HEK293T (cell line): ENCODE measurements at regions not wholly inside any gene's neighbourhood (a gene's known extent, or its start where the extent isn't known, plus 50 kb on each side); places are given as distances from the start of the nearest gene placed in this dataset.
A peak's percentile ranks its signal among the peaks of the same experiment; 100 is the strongest.

Experiments used
- CTCF ChIA-PET: fragments of 350-600 bp; formaldehyde crosslinking; extraction: SDS; loops from one replicate; lab custom pipeline; 2021; ENCODE audit warnings: antibody characterized with exemption, inconsistent platforms; lab: Yijun Ruan, JAX
- POLR2A ChIA-PET: fragments of 350-600 bp; formaldehyde crosslinking; extraction: SDS; loops from one replicate; lab custom pipeline; 2020; ENCODE audit warnings: antibody characterized with exemption, inconsistent platforms; lab: Yijun Ruan, JAX
- DNase-seq: peaks from one replicate; pipeline ENCODE4 v3.0.0; 2012; ENCODE audit warnings: mixed read lengths; ENCODE audit errors: extremely low spot score
- ARNT ChIP-seq: fragments of 450-650 bp; IDR thresholded peaks from 2 replicates; pipeline ENCODE4 v1.6.1; 2017; ENCODE audit warnings: mild to moderate bottlenecking
- BHLHE40 ChIP-seq: fragments of 450-650 bp; IDR thresholded peaks from 2 replicates; pipeline ENCODE4 v1.6.1; 2016; ENCODE audit warnings: mild to moderate bottlenecking, moderate library complexity, borderline replicate concordance
- CTBP1 ChIP-seq: fragments of 450-650 bp; IDR thresholded peaks from 2 replicates; pipeline ENCODE4 v1.6.1; 2016; ENCODE audit warnings: borderline replicate concordance
- ELF4 ChIP-seq: fragments of 450-650 bp; IDR thresholded peaks from 2 replicates; pipeline ENCODE4 v1.6.1; 2017; ENCODE audit warnings: antibody characterized with exemption
- FOXA1 ChIP-seq: fragments of 450-650 bp; IDR thresholded peaks from 2 replicates; pipeline ENCODE4 v1.6.1; 2016; ENCODE audit warnings: mild to moderate bottlenecking
- FOXK2 ChIP-seq: fragments of 450-650 bp; IDR thresholded peaks from 2 replicates; pipeline ENCODE4 v1.6.1; 2016; ENCODE audit warnings: mild to moderate bottlenecking
- FOXM1 ChIP-seq: fragments of 450-650 bp; IDR thresholded peaks from 2 replicates; pipeline ENCODE4 v1.6.1; 2017; ENCODE audit warnings: mild to moderate bottlenecking, borderline replicate concordance
- HDGF ChIP-seq: fragments of 450-650 bp; IDR thresholded peaks from 2 replicates; pipeline ENCODE4 v1.6.1; 2017; ENCODE audit warnings: antibody characterized with exemption, borderline replicate concordance
- L3MBTL2 ChIP-seq: fragments of 450-650 bp; conservative IDR thresholded peaks from 2 replicates; pipeline ENCODE4 v1.6.1; 2016; ENCODE audit warnings: mild to moderate bottlenecking
- LEF1 ChIP-seq: fragments of 450-650 bp; IDR thresholded peaks from 2 replicates; pipeline ENCODE4 v1.6.1; 2017; ENCODE audit warnings: mild to moderate bottlenecking, borderline replicate concordance
- NFRKB ChIP-seq: fragments of 450-650 bp; IDR thresholded peaks from 2 replicates; pipeline ENCODE4 v1.6.1; 2016; ENCODE audit warnings: mild to moderate bottlenecking, moderate library complexity
- SP1 ChIP-seq: fragments of 450-650 bp; IDR thresholded peaks from 2 replicates; pipeline ENCODE4 v1.6.1; 2017
- SUZ12 ChIP-seq: fragments of 450-650 bp; IDR thresholded peaks from 2 replicates; pipeline ENCODE4 v1.6.1; 2016; ENCODE audit warnings: mild to moderate bottlenecking
- TARDBP ChIP-seq: fragments of 450-650 bp; IDR thresholded peaks from 2 replicates; pipeline ENCODE4 v1.6.1; 2016
- ZNF384 ChIP-seq: fragments of 450-650 bp; IDR thresholded peaks from 2 replicates; pipeline ENCODE4 v1.6.1; 2016
- TF ChIP-seq, protein P1 (sequence below): fragments of 450-650 bp; IDR thresholded peaks from 2 replicates; pipeline ENCODE4 v1.6.1; 2016

DNA sequence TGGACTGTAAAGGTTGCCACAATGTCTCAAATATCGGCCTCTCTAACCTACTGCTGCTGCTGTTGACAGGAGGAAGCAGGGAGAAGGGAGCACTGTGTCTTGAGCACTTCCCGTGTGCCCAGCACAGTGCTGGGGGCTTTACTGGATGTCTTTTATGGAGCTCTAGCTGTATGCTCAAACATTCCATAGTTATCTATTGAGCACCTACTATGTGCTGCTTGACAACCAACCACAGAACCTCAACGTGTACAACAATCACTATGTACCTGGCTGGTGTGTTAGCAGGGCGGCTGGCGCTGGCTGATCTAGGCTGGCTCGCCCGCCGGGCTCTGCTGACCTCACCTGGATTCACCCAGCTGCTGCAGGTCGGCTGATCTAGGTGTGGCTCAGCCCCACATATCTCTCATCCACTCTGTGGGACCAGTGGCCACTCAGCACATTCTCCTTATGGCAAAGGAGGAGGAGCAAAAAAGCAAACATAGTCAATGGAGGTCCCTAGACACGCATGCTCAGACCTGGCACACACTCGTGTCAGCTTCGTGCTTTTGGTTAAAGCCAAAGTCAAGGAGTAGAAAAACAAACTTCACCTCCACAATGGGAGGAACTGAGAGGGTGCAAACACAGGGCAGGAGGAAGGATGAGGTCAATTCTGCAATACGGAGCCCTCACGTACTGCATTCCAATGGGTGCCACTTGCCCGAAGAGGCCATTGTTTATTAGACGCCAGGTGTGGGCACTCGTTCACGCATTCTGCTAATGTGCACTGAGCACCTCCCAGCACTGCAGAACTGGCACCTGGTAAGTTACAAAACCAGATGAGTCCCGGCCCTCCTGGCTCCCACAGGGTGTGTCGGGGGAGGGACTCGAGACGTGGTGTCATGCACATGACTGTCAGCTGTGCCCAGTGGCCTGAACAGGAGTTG, 147.2 kb downstream of the SCARB1 start:
- POLR2A ChIA-PET, result interaction anchor here (0.5 kb wide), 1 partner anchor 30 kb away, joined by 3 read pairs; no protein-coding TSS in a partner anchor
- TF ChIP-seq LEF1 (no peak), HDGF (no peak), ELF4 (no peak), BHLHE40 (no peak), FOXM1 (no peak), FOXK2 (no peak), L3MBTL2 (no peak), SUZ12 (no peak), ARNT (no peak), NFRKB (no peak), FOXA1 (no peak), TARDBP (no peak), ZNF384 (no peak), CTBP1 (no peak)
- TF ChIP-seq, protein P1, sequence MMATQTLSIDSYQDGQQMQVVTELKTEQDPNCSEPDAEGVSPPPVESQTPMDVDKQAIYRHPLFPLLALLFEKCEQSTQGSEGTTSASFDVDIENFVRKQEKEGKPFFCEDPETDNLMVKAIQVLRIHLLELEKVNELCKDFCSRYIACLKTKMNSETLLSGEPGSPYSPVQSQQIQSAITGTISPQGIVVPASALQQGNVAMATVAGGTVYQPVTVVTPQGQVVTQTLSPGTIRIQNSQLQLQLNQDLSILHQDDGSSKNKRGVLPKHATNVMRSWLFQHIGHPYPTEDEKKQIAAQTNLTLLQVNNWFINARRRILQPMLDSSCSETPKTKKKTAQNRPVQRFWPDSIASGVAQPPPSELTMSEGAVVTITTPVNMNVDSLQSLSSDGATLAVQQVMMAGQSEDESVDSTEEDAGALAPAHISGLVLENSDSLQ, result no peak
- DNase-seq, result no peak
- CTCF ChIA-PET, result interaction anchor here (0.7 kb wide), 1 partner anchor 18 kb away, joined by 3 read pairs; no protein-coding TSS in a partner anchor

DNA sequence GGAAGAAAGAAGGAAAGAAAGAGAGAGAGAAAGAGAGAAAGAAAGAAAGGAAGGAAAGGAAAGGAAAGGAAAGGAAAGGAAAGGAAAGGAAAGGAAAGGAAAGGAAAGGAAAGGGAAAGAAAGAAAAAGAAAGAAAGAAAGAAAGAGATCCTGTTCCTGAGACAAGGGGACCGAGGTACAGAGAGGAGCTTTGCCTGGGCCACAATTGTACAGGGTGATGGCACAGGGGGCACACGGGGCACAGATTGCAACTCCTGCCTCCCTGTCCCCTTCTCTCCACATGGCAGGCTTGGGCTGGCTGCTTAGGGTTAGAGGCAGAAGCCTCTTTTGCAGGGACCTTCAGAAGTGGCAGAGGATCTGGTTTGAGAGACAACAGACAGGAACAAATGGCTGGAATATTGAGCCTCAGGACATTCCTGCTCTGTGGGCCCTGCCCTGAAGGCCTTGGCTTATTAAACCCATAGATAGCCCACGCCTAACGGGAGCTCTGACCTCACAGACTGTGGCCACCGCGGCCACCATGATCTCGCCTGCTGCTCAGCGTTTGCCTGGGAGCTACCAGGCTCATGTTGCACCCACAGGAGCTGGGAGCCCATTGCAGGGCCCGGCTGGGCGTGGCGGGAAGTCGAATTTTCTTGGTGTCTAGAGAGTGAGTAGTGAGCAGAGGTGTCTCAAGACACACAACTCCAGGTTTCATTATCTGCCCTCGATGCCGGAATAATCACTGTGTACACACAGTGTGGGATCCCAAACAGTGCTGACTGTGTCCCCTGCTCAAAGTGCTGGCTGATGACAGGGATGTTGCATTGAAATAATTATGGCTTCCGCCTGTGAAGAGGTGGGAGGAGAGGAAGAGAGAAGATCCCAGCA, 147.9 kb upstream of the NCOR2 start:
- peak; percentile 48 for DNase-seq
- TF ChIP-seq BHLHE40 (no peak), HDGF (peak; percentile 76; the same call in 1 of the 2 replicates)
- CTCF ChIA-PET, result no interaction called here
- POLR2A ChIA-PET, result no interaction called here

DNA sequence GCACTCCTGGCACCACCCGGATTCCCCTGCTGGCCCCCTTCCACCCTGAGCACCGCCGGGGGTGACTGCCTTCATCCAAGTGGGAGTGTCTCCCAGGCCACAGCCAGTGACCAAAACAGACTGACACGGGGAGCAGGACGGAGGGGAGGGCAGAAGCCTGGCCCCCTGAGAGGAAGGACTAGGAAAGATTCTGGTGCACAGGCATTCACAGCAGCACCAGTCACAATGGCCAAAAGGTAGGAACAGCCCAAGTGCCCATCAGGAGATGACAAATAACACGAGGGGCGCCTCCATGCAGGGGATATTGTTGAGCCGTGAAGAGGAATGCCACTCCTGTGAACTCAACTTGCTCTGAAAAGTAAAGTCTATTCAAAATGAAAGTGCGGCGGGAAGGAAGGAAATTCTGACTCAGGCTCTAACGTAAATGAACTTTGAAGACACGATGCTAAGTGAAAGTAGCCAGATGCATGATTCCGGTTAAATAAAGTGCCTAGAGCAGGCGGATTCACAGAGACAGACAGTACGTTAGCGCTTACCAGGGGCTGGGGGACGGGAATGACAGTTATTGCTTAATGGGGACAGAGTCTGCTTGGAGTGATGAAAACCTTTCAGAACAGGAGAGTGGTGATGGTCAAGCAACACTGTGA, 146.1 kb upstream of the NCOR2 start:
- DNase-seq, result no peak
- ChIA-PET CTCF (no interaction called here), POLR2A (no interaction called here)
- TF ChIP-seq ZNF384 (no peak), FOXM1 (no peak), BHLHE40 (no peak), TARDBP (no peak), NFRKB (no peak), ELF4 (no peak), LEF1 (no peak), ARNT (no peak), CTBP1 (no peak), HDGF (no peak), FOXA1 (no peak), L3MBTL2 (no peak), SUZ12 (no peak), SP1 (no peak), FOXK2 (no peak)
- TF ChIP-seq, protein P1, result no peak

DNA sequence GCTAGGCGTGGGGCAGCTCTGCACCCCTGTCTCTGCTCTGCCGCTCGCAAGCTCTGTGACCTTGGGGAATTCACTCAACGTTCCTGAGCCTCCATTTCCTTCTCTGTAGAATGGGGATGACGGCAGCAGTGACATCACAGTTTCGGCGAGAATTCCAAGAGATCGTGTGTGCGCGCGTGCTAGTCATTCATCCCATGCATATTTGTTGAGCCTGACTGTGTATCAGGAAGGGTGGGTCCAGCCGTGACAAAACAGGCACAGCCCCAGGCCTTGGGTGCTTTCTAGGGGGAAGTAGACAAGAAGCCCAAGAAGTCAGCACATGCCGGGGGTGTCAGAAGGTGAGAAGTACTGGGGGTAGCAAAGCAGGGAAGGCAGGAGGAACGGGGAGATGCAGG, 145.6 kb upstream of the NCOR2 start:
- CTCF ChIA-PET, result interaction anchor here (0.9 kb wide), 1 partner anchor 20 kb away, joined by 4 read pairs; no protein-coding TSS in a partner anchor
- TF ChIP-seq BHLHE40 (no peak), NFRKB (no peak), TARDBP (no peak), FOXM1 (no peak), LEF1 (no peak), ELF4 (no peak), ZNF384 (no peak), L3MBTL2 (no peak), FOXA1 (no peak), SUZ12 (no peak), SP1 (no peak)
- POLR2A ChIA-PET, result no interaction called here
- DNase-seq, result no peak

DNA sequence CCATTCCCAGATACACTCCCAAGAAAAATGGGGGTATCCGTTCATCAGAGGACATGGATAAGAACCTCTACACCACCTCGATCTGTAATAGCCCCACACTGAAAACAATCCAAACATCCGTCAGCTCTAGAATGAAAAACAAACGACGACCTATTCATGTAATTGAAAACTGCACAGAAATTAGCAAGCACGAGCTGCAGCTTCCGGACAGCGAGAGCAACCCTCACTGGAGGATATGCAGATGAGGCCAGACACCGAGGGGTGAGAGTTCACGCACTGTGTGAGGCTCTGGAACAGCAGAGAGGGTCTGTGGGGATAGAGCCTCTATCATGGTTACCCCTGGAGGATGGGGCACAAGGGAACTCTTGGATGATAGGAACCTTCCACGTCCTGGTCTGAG, 143.9 kb upstream of the NCOR2 start:
- POLR2A ChIA-PET, result no interaction called here
- DNase-seq, result no peak
- TF ChIP-seq, protein P1, result no peak
- no peak for TF ChIP-seq TARDBP
- no peak for TF ChIP-seq SP1
- TF ChIP-seq LEF1, result no peak
- no peak for TF ChIP-seq L3MBTL2
- TF ChIP-seq FOXK2, result no peak
- TF ChIP-seq ELF4, result no peak
- TF ChIP-seq FOXA1, result no peak
- no peak for TF ChIP-seq ARNT
- TF ChIP-seq FOXM1, result no peak
- no peak for TF ChIP-seq NFRKB
- no peak for TF ChIP-seq HDGF
- TF ChIP-seq SUZ12, result no peak
- CTCF ChIA-PET, result interaction anchor here (0.6 to 1.2 kb wide), 2 partner anchors 10 to 23 kb away, joined by 3 to 6 read pairs; no protein-coding TSS in a partner anchor
